ENCODE measurements at regions not wholly inside any gene's neighbourhood (a gene's known extent, or its start where the extent isn't known, plus 50 kb on each side); places are given as distances from the start of the nearest gene placed in this dataset.

DNA sequence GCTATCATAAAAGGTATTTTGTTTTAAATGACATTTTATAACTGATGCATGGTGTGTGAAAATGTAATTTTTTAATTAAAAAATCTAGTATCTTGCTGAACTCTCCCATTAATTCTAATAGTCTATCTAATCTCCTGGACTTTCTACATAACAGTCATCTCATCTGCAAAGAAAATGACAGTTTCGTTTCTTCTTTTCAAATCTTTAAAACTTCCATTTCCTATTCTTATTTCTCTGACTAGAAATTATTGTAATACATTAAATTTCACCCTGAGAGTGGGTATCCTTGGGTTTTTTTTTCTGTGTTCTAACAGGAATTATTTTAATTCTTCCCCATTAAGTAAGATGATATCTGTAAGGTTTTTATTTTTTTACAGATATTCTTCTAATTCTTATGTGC lies 120.1 kb downstream of the KCNF1 start:
- Mint-ChIP-seq H3K4me1 (ENCODE audit: low read depth) (no peaks in the 10 kb centered on the region), H3K9me3 (peaks cover 17% of the 10 kb centered on the region), H3K36me3 (ENCODE audit: insufficient read depth) (no peaks in the 10 kb centered on the region), H3K4me3 (no peak overlapping the region), H3K27me3 (ENCODE audit: low read depth) (peaks cover 13% of the 10 kb centered on the region)
- DNase-seq (no peak), ATAC-seq (no peak)

DNA sequence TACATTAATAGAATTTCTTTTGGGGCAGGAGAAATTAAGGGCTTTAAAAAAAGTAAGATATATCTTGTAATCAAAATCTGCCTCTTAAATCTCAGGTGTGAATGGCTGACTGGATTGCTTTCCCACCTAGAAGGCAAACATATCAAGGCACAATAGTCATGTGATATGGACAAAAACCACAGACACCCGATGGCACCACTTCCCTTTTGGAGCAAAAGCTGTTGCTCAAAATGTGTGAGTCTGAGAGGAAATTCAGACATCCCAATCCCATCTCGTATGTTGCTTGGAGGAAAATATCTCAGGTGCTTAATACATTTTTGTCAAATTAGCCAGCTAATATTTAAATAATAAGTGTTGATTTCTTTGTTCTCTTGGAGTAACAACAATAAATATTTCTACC lies 120.7 kb downstream of the KCNF1 start:
- H3K27me3 Mint-ChIP-seq (ENCODE audit: low read depth), result peaks cover 18% of the 10 kb centered on the region

GRCh38 chr2:11033114-11033513 lies 121.4 kb downstream of the KCNF1 start:
- no peak for ATAC-seq
- Mint-ChIP-seq H3K4me3 (no peak overlapping the region), H3K36me3 (ENCODE audit: insufficient read depth) (no peaks in the 10 kb centered on the region), H3K4me1 (ENCODE audit: low read depth) (no peaks in the 10 kb centered on the region), H3K27me3 (ENCODE audit: low read depth) (peaks cover 22% of the 10 kb centered on the region), H3K9me3 (peaks cover 29% of the 10 kb centered on the region)
- no peak for DNase-seq

More for the DNA sequence above, 120.7 kb downstream of the KCNF1 start:
- Mint-ChIP-seq H3K36me3 (ENCODE audit: insufficient read depth) (no peaks in the 10 kb centered on the region), H3K4me3 (no peak overlapping the region), H3K4me1 (ENCODE audit: low read depth) (no peaks in the 10 kb centered on the region), H3K9me3 (peaks cover 22% of the 10 kb centered on the region)
- no peak for DNase-seq
- no peak for ATAC-seq

DNA sequence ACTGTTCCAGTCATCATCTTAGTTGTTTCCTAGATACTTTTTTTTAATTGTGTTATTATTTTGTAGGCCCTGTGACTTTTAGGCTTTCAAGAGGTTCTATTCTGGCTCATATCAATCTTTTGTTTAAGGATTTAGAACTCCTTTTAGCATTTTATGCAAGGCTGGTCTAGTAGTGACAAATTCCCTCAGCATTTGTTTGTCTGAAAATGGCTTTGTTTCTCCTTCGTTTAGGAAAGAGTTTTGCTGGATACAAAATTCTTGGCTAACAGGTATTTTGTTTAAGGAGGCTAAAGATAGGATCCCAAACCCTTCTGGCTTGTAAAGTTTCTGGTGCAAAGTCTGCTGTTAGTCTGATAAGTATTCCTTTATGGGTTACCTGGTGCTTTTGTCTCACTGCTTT lies 116.6 kb upstream of the SLC66A3 start:
- no peaks in the 10 kb centered on the region for H3K4me1 Mint-ChIP-seq (ENCODE audit: low read depth)
- H3K4me3 Mint-ChIP-seq, result no peak overlapping the region
- DNase-seq (no peak), ATAC-seq (no peak)
- H3K36me3 Mint-ChIP-seq (ENCODE audit: insufficient read depth), result no peaks in the 10 kb centered on the region
- peaks cover 36% of the 10 kb centered on the region for H3K9me3 Mint-ChIP-seq
- H3K27me3 Mint-ChIP-seq (ENCODE audit: low read depth), result peaks cover 30% of the 10 kb centered on the region

- Mint-ChIP-seq H3K4me1 (ENCODE audit: low read depth) (no peaks in the 10 kb centered on the region), H3K9me3 (peaks cover 34% of the 10 kb centered on the region), H3K4me3 (no peak overlapping the region), H3K27me3 (ENCODE audit: low read depth) (peaks cover 28% of the 10 kb centered on the region), H3K36me3 (ENCODE audit: insufficient read depth) (no peaks in the 10 kb centered on the region)
- DNase-seq (no peak), ATAC-seq (no peak)
These were observed 114.3 kb upstream of the SLC66A3 start for GRCh38 chr2:11040992-11041391.

GRCh38 chr2:11042841-11043240 lies 112.4 kb upstream of the SLC66A3 start:
- no peaks in the 10 kb centered on the region for H3K4me1 Mint-ChIP-seq (ENCODE audit: low read depth)
- H3K36me3 Mint-ChIP-seq (ENCODE audit: insufficient read depth), result no peaks in the 10 kb centered on the region
- H3K9me3 Mint-ChIP-seq, result peaks cover 17% of the 10 kb centered on the region
- H3K4me3 Mint-ChIP-seq, result no peak overlapping the region
- DNase-seq, result no peak
- no peak for ATAC-seq
- peaks cover 15% of the 10 kb centered on the region for H3K27me3 Mint-ChIP-seq (ENCODE audit: low read depth)

DNA sequence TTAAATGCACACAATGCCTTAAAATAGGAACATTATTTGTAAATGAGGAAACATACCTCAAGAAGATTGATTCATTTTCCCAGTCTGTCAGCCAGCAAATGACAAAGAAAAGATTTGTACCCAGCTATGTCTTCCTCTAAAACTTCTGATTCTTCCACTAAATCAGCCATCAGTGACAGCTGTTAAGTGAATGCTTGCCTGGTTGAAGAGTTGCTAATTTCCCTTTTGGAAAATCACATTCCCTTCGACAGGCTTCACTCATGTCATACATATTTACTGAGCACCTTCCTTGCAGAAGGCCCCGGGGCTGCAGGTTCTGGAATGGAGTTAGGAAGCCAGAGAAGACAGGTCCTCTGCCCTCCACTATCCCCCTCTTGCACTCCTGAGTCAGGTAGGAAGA lies 112.0 kb upstream of the SLC66A3 start:
- ATAC-seq, result no peak
- no peaks in the 10 kb centered on the region for H3K4me1 Mint-ChIP-seq (ENCODE audit: low read depth)
- H3K27me3 Mint-ChIP-seq (ENCODE audit: low read depth), result peaks cover 15% of the 10 kb centered on the region
- H3K9me3 Mint-ChIP-seq, result peaks cover 13% of the 10 kb centered on the region
- H3K36me3 Mint-ChIP-seq (ENCODE audit: insufficient read depth), result no peaks in the 10 kb centered on the region
- no peak for DNase-seq
- no peak overlapping the region for H3K4me3 Mint-ChIP-seq

GRCh38 chr2:11044201-11044600 lies 111.1 kb upstream of the SLC66A3 start:
- DNase-seq (no peak), ATAC-seq (no peak)
- Mint-ChIP-seq H3K36me3 (ENCODE audit: insufficient read depth) (no peaks in the 10 kb centered on the region), H3K27me3 (ENCODE audit: low read depth) (peaks cover 15% of the 10 kb centered on the region), H3K9me3 (peaks cover 9% of the 10 kb centered on the region), H3K4me1 (ENCODE audit: low read depth) (no peaks in the 10 kb centered on the region), H3K4me3 (no peak overlapping the region)

DNA sequence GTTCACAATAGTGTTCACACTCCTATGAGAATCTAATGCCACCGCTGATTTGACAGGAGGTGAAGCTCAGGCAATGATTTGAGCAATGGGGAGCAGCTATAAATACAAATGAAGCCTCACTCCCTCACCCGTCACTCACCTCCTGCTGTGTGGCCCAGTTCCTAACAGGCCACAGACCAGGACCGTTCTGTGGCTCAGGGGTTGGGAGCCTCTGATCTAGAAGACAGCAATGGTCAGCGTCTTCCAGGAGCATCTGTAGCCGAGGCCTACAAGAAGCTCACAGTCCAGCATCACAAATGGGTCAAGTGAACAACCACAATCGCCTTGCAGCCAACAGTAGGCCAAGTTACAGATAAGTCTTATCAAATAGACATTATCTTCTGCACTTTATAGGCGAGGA lies 110.0 kb upstream of the SLC66A3 start:
- no peak for ATAC-seq
- H3K4me3 Mint-ChIP-seq, result no peak overlapping the region
- H3K9me3 Mint-ChIP-seq, result no peaks in the 10 kb centered on the region
- no peak for DNase-seq
- H3K27me3 Mint-ChIP-seq (ENCODE audit: low read depth), result peaks cover 15% of the 10 kb centered on the region
- H3K4me1 Mint-ChIP-seq (ENCODE audit: low read depth), result no peaks in the 10 kb centered on the region
- no peaks in the 10 kb centered on the region for H3K36me3 Mint-ChIP-seq (ENCODE audit: insufficient read depth)

- no peak for DNase-seq
- no peaks in the 10 kb centered on the region for H3K9me3 Mint-ChIP-seq
- no peaks in the 10 kb centered on the region for H3K4me1 Mint-ChIP-seq (ENCODE audit: low read depth)
- no peaks in the 10 kb centered on the region for H3K36me3 Mint-ChIP-seq (ENCODE audit: insufficient read depth)
- no peak overlapping the region for H3K4me3 Mint-ChIP-seq
- H3K27me3 Mint-ChIP-seq (ENCODE audit: low read depth), result peaks cover 5% of the 10 kb centered on the region
- no peak for ATAC-seq
These were observed 106.8 kb upstream of the SLC66A3 start for GRCh38 chr2:11048335-11049008.

GRCh38 chr2:11050565-11050964 lies 104.7 kb upstream of the SLC66A3 start:
- ATAC-seq, result no peak

GRCh38 chr2:11051280-11051679 lies 104.0 kb upstream of the SLC66A3 start:
- no peaks in the 10 kb centered on the region for H3K36me3 Mint-ChIP-seq (ENCODE audit: insufficient read depth)
- H3K4me1 Mint-ChIP-seq (ENCODE audit: low read depth), result no peaks in the 10 kb centered on the region
- DNase-seq (no peak), ATAC-seq (no peak)
- peaks cover 4% of the 10 kb centered on the region for H3K27me3 Mint-ChIP-seq (ENCODE audit: low read depth)
- H3K4me3 Mint-ChIP-seq, result no peak overlapping the region
- no peaks in the 10 kb centered on the region for H3K9me3 Mint-ChIP-seq

More at GRCh38 chr2:11050565-11050964, 104.7 kb upstream of the SLC66A3 start:
- H3K27me3 Mint-ChIP-seq (ENCODE audit: low read depth), result peaks cover 4% of the 10 kb centered on the region
- H3K4me1 Mint-ChIP-seq (ENCODE audit: low read depth), result no peaks in the 10 kb centered on the region
- no peaks in the 10 kb centered on the region for H3K36me3 Mint-ChIP-seq (ENCODE audit: insufficient read depth)
- H3K9me3 Mint-ChIP-seq, result no peaks in the 10 kb centered on the region
- H3K4me3 Mint-ChIP-seq, result no peak overlapping the region
- DNase-seq, result no peak

GRCh38 chr2:11053546-11053945 lies 101.7 kb upstream of the SLC66A3 start:
- DNase-seq (no peak), ATAC-seq (no peak)
- Mint-ChIP-seq H3K4me3 (no peak overlapping the region), H3K27me3 (ENCODE audit: low read depth) (peaks cover 10% of the 10 kb centered on the region), H3K36me3 (ENCODE audit: insufficient read depth) (no peaks in the 10 kb centered on the region), H3K9me3 (no peaks in the 10 kb centered on the region), H3K4me1 (ENCODE audit: low read depth) (no peaks in the 10 kb centered on the region)

- no peak for ATAC-seq
- no peaks in the 10 kb centered on the region for H3K9me3 Mint-ChIP-seq
- no peak for DNase-seq
- no peaks in the 10 kb centered on the region for H3K36me3 Mint-ChIP-seq (ENCODE audit: insufficient read depth)
- H3K27me3 Mint-ChIP-seq (ENCODE audit: low read depth), result peaks cover 10% of the 10 kb centered on the region
- H3K4me1 Mint-ChIP-seq (ENCODE audit: low read depth), result no peaks in the 10 kb centered on the region
- H3K4me3 Mint-ChIP-seq, result no peak overlapping the region
These were observed 100.2 kb upstream of the SLC66A3 start for GRCh38 chr2:11054783-11055678.

DNA sequence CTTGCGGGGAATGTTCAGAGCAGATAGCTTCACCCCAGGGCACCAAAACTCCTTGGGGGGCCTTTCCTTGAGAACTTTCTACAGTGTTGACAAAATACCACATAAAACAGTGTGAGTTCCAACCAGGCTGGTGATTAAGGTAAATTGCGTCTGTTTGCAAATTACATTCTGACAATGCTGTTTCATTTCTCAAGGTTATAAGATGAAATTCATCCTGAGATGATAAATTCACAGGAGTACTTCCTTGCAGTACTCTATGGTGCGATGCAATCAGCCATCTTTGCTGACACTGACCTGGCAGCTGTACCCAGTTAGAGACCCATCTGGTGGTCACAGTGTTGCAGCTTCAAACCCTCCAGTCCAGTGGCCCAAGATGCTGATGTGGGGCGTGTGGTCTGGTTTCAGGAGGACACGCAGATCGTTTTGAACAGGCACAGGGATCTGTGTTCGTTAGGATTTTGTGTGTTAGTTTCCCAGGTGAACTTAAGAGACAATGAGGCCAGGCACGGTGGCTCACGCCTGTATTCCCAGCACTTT lies 99.5 kb upstream of the SLC66A3 start:
- DNase-seq, result no peak
- no peak overlapping the region for H3K4me3 Mint-ChIP-seq
- peaks cover 7% of the 10 kb centered on the region for H3K9me3 Mint-ChIP-seq
- ATAC-seq, result no peak
- H3K4me1 Mint-ChIP-seq (ENCODE audit: low read depth), result no peaks in the 10 kb centered on the region
- H3K27me3 Mint-ChIP-seq (ENCODE audit: low read depth), result peaks cover 10% of the 10 kb centered on the region
- H3K36me3 Mint-ChIP-seq (ENCODE audit: insufficient read depth), result no peaks in the 10 kb centered on the region
